Mesendoderm (in vitro differentiated cells): ENCODE measurements at regions not wholly inside any gene's neighbourhood (a gene's known extent, or its start where the extent isn't known, plus 50 kb on each side); places are given as distances from the start of the nearest gene placed in this dataset.
"Not testable (repeated sequence)": the region's sequence is repeated elsewhere in the genome, so short reads cannot be mapped to it uniquely, and the experiment has no call there.

Experiments used
- DNase-seq: peaks from one replicate; pipeline ENCODE4 v3.0.0; 2013
- H2AK5ac ChIP-seq: 2 replicates; pipeline ENCODE4 v1.6.1; 2013; ENCODE audit warnings: low read length, inconsistent platforms
- H2BK120ac ChIP-seq: 2 replicates; pipeline ENCODE4 v1.6.1; 2013; ENCODE audit warnings: low read depth, mild to moderate bottlenecking, low read length, moderate library complexity, mixed read lengths
- H2BK15ac ChIP-seq: replicated peaks from 2 replicates; pipeline ENCODE4 v1.6.1; 2013; ENCODE audit warnings: low read depth, mild to moderate bottlenecking, moderate library complexity
- H2BK5ac ChIP-seq: 2 replicates; pipeline ENCODE4 v1.6.1; 2013; ENCODE audit warnings: low read length, inconsistent platforms
- H3K18ac ChIP-seq: 2 replicates; pipeline ENCODE4 v1.6.1; 2013; ENCODE audit warnings: mild to moderate bottlenecking, low read length, mixed read lengths
- H3K23ac ChIP-seq: one replicate; pipeline ENCODE4 v1.6.1; 2013; ENCODE audit warnings: low read length
- H3K27ac ChIP-seq: 2 replicates; pipeline ENCODE4 v1.5.1; 2013; ENCODE audit warnings: low read depth, mild to moderate bottlenecking, inconsistent platforms, low read length, moderate library complexity
- H3K27me3 ChIP-seq: 2 replicates; pipeline ENCODE4 v1.6.1; 2013; ENCODE audit warnings: low read length, control low read depth, mild to moderate bottlenecking, inconsistent platforms; ENCODE audit not compliant: insufficient read depth, poor library complexity
- H3K36me3 ChIP-seq: 2 replicates; pipeline ENCODE4 v1.6.1; 2013; ENCODE audit warnings: low read length, inconsistent platforms; ENCODE audit not compliant: control insufficient read depth, insufficient read depth
- H3K4ac ChIP-seq: one replicate; pipeline ENCODE4 v1.6.1; 2013; ENCODE audit warnings: low read depth, mild to moderate bottlenecking, low read length, moderate library complexity
- H3K4me1 ChIP-seq: 2 replicates; pipeline ENCODE4 v1.6.1; 2013; ENCODE audit warnings: low read depth, low read length, inconsistent platforms; ENCODE audit not compliant: control insufficient read depth
- H3K4me2 ChIP-seq: 2 replicates; pipeline ENCODE4 v1.6.1; 2013; ENCODE audit warnings: low read length
- H3K4me3 ChIP-seq: 2 replicates; pipeline ENCODE4 v1.5.1; 2013; ENCODE audit warnings: mild to moderate bottlenecking, low read length
- H3K56ac ChIP-seq: one replicate; pipeline ENCODE4 v1.6.1; 2013; ENCODE audit warnings: low read length
- H3K79me1 ChIP-seq: 2 replicates; pipeline ENCODE4 v1.6.1; 2013; ENCODE audit warnings: low read length, inconsistent platforms
- H3K79me2 ChIP-seq: 2 replicates; pipeline ENCODE4 v1.6.1; 2013; ENCODE audit warnings: mild to moderate bottlenecking, low read length; ENCODE audit not compliant: control insufficient read depth, insufficient read depth
- H3K9ac ChIP-seq: 2 replicates; pipeline ENCODE4 v1.6.1; 2013; ENCODE audit warnings: low read length, inconsistent platforms
- H4K5ac ChIP-seq: one replicate; pipeline ENCODE4 v1.6.1; 2013; ENCODE audit warnings: low read length
- H4K8ac ChIP-seq: one replicate; pipeline ENCODE4 v1.6.1; 2013; ENCODE audit warnings: low read depth, mild to moderate bottlenecking, control low read depth, low read length, moderate library complexity
- WGBS: extraction: QIAGEN DNeasy Blood & Tissue Kit; methylation state at CpG from one replicate; pipeline ENCODE4 v1.1.7; 2013; ENCODE audit warnings: low lambda C conversion rate, missing lambda C conversion rate; ENCODE audit not compliant: insufficient coverage; ENCODE audit errors: extremely low coverage; 5-methylcytosine and 5-hydroxymethylcytosine counted together

GRCh38 chr13:109312399-109312798 lies 474.0 kb downstream of the IRS2 start:
- no peaks in the 10 kb centered on the region for H3K79me1 ChIP-seq
- H3K4me1 ChIP-seq: no peaks in the 10 kb centered on the region
- H2BK15ac ChIP-seq: no peak overlapping the region
- H3K23ac ChIP-seq: no peak overlapping the region
- H3K79me2 ChIP-seq: no peaks in the 10 kb centered on the region
- H3K4me3 ChIP-seq: no peak overlapping the region
- H2AK5ac ChIP-seq: no peak overlapping the region
- no peak overlapping the region for H3K4me2 ChIP-seq
- H3K9ac ChIP-seq: no peak overlapping the region
- no peaks in the 10 kb centered on the region for H3K36me3 ChIP-seq
- H2BK120ac ChIP-seq: no peak overlapping the region
- H3K27me3 ChIP-seq: no peaks in the 10 kb centered on the region
- H3K56ac ChIP-seq: no peak overlapping the region
- H3K4ac ChIP-seq: no peak overlapping the region
- no peak overlapping the region for H2BK5ac ChIP-seq
- H4K5ac ChIP-seq: no peak overlapping the region
- no peak for DNase-seq
- no peak overlapping the region for H3K27ac ChIP-seq
- no peak overlapping the region for H3K18ac ChIP-seq
- H4K8ac ChIP-seq: no peak overlapping the region

- H3K79me2 ChIP-seq, H4K8ac ChIP-seq, H3K4me3 ChIP-seq, H3K27ac ChIP-seq, H3K4ac ChIP-seq, H3K9ac ChIP-seq, H3K27me3 ChIP-seq, H3K18ac ChIP-seq, H3K4me1 ChIP-seq, H2AK5ac ChIP-seq, H4K5ac ChIP-seq, H3K79me1 ChIP-seq, H2BK15ac ChIP-seq, H3K23ac ChIP-seq, H2BK5ac ChIP-seq, DNase-seq, H2BK120ac ChIP-seq, H3K56ac ChIP-seq, H3K36me3 ChIP-seq, H3K4me2 ChIP-seq: not testable (repeated sequence)
- WGBS: no CpG with 5 or more reads among the region's 33 CpGs
These were observed 474.9 kb downstream of the IRS2 start for GRCh38 chr13:109311431-109311976.

- Histone ChIP-seq H2BK5ac (no peak overlapping the region), H2BK120ac (no peak overlapping the region), H3K27ac (no peak overlapping the region), H3K56ac (no peak overlapping the region), H3K79me2 (no peaks in the 10 kb centered on the region), H4K5ac (no peak overlapping the region), H3K23ac (no peak overlapping the region), H3K4me1 (no peaks in the 10 kb centered on the region), H3K18ac (no peak overlapping the region), H2BK15ac (no peak overlapping the region), H3K79me1 (no peaks in the 10 kb centered on the region), H3K4me2 (no peak overlapping the region), H3K4me3 (no peak overlapping the region), H3K4ac (no peak overlapping the region), H3K9ac (no peak overlapping the region), H2AK5ac (no peak overlapping the region), H3K36me3 (no peaks in the 10 kb centered on the region), H3K27me3 (no peaks in the 10 kb centered on the region), H4K8ac (no peak overlapping the region)
- no CpG with 5 or more reads among the region's 12 CpGs for WGBS
- no peak for DNase-seq
These were observed 476.6 kb downstream of the IRS2 start for GRCh38 chr13:109309625-109310363.

GRCh38 chr13:109307027-109307426 lies 479.4 kb downstream of the IRS2 start:
- H2BK120ac ChIP-seq: no peak overlapping the region
- H3K4me3 ChIP-seq: no peak overlapping the region
- no peak overlapping the region for H3K56ac ChIP-seq
- no peak overlapping the region for H2BK15ac ChIP-seq
- no peak overlapping the region for H3K4ac ChIP-seq
- H2BK5ac ChIP-seq: no peak overlapping the region
- no peaks in the 10 kb centered on the region for H3K79me1 ChIP-seq
- H3K27me3 ChIP-seq: no peaks in the 10 kb centered on the region
- DNase-seq: no peak
- H2AK5ac ChIP-seq: no peak overlapping the region
- no peak overlapping the region for H3K4me2 ChIP-seq
- H3K18ac ChIP-seq: no peak overlapping the region
- WGBS: no CpG with 5 or more reads among the region's 6 CpGs
- no peak overlapping the region for H3K27ac ChIP-seq
- H3K23ac ChIP-seq: no peak overlapping the region
- H3K4me1 ChIP-seq: no peaks in the 10 kb centered on the region
- no peak overlapping the region for H3K9ac ChIP-seq
- H4K5ac ChIP-seq: no peak overlapping the region
- H3K79me2 ChIP-seq: no peaks in the 10 kb centered on the region
- H3K36me3 ChIP-seq: no peaks in the 10 kb centered on the region
- no peak overlapping the region for H4K8ac ChIP-seq

- Histone ChIP-seq H4K8ac (no peak overlapping the region), H3K18ac (no peak overlapping the region), H2BK15ac (no peak overlapping the region), H4K5ac (no peak overlapping the region), H3K4me1 (no peaks in the 10 kb centered on the region), H3K27ac (no peak overlapping the region), H3K4me2 (no peak overlapping the region), H3K4ac (no peak overlapping the region), H2AK5ac (no peak overlapping the region), H2BK120ac (no peak overlapping the region), H3K79me2 (no peaks in the 10 kb centered on the region), H2BK5ac (no peak overlapping the region), H3K9ac (no peak overlapping the region), H3K4me3 (no peak overlapping the region), H3K56ac (no peak overlapping the region), H3K27me3 (no peaks in the 10 kb centered on the region), H3K23ac (no peak overlapping the region), H3K79me1 (no peaks in the 10 kb centered on the region), H3K36me3 (no peaks in the 10 kb centered on the region)
- no CpG with 5 or more reads among the region's 5 CpGs for WGBS
- no peak for DNase-seq
These were observed 484.7 kb downstream of the IRS2 start for GRCh38 chr13:109301726-109302125.

GRCh38 chr13:109301276-109301675 lies 485.1 kb downstream of the IRS2 start:
- Histone ChIP-seq H3K9ac (no peak overlapping the region), H2BK5ac (no peak overlapping the region), H2BK120ac (no peak overlapping the region), H2AK5ac (no peak overlapping the region), H3K4me2 (no peak overlapping the region), H3K23ac (no peak overlapping the region), H3K27ac (no peak overlapping the region), H3K4ac (no peak overlapping the region), H3K18ac (no peak overlapping the region), H4K5ac (no peak overlapping the region), H3K79me2 (no peaks in the 10 kb centered on the region), H3K4me1 (no peaks in the 10 kb centered on the region), H3K36me3 (no peaks in the 10 kb centered on the region), H4K8ac (no peak overlapping the region), H3K27me3 (no peaks in the 10 kb centered on the region), H3K79me1 (no peaks in the 10 kb centered on the region), H3K4me3 (no peak overlapping the region), H2BK15ac (no peak overlapping the region), H3K56ac (no peak overlapping the region)
- WGBS: no CpG with 5 or more reads among the region's 4 CpGs
- DNase-seq: no peak
